HepG2 (cell line): ENCODE measurements at regions not wholly inside any gene's neighbourhood (a gene's known extent, or its start where the extent isn't known, plus 50 kb on each side); places are given as distances from the start of the nearest gene placed in this dataset.

Experiments used
- EP300 ChIP-seq, 3 experiments: sonication (generic) in 1 of 3; formaldehyde crosslinking in 1 of 3; IDR thresholded peaks; 2 replicates each; pipeline versions ENCODE4 v1.5.1 to v1.6.1; 2011 to 2020; ENCODE audit warnings: low read depth in 2 of 3, low read length in 2 of 3, borderline replicate concordance in 1 of 3, improper control_type of control experiment in 1 of 3, mild to moderate bottlenecking in 1 of 3, missing genetic modification reagents in 1 of 3, moderate library complexity in 1 of 3
- MAF1 ChIP-seq: sonication (generic); formaldehyde crosslinking; IDR thresholded peaks from 2 replicates; pipeline ENCODE4 v1.5.0; 2020; ENCODE audit warnings: missing genetic modification reagents, borderline replicate concordance
- SUZ12 ChIP-seq: fragments of 150-350 bp; IDR thresholded peaks from 2 replicates; pipeline ENCODE4 v1.6.1; 2014; ENCODE audit warnings: low read depth, low read length
- ZFP1 ChIP-seq: IDR thresholded peaks from 2 replicates; pipeline ENCODE4 v1.6.1; 2016

DNA sequence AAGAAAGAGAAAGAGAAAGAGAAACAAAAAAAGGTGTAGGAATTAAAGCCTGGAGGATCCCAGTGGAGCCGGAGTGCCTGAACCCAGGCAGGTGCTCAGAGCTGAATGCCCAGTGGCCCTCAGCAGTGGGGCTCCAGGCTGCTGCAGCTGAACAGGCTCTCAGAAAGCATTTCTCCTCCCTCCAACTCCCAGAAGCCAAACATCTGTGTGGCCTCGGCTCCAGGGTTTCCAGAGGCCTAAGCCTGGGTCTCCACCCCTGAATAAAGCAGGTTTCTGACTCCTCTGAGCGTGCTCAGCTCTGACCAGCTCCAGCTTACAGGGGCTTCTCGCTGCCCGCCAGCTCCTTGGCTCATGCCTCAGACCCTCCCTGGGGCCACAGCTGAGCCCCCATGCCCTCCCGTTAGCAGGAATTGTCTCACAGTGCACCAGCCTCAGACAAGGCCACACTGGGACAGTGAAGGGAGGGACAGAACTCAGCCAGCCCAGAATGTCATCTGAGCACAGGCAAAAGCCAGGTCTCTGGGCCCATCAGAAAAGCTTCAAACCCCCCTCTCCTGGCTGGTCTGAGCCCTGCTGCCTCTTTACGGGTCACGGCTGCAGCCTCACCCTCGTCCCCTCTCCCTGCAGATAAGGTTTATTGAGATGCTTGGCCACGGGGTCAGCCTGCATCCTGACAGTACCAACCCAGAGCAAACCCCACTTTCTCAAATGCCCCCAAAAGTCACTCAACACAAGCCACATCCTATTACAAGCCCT lies 114.4 kb upstream of the PPP1R26 start:
- TF ChIP-seq ZFP1 (no peak), SUZ12 (no peak), MAF1 (CRISPR knock-in tag) (no peak), EP300 (IDR thresholded peaks at IDR 0.05; ENCODE audit: low read depth in 2 of 2, low read length in 2 of 2) (no peak), EP300 (CRISPR knock-in tag; IDR thresholded peaks at IDR 0.05; ENCODE audit: borderline replicate concordance) (no peak)
